ENCODE measurements at regions not wholly inside any gene's neighbourhood (a gene's known extent, or its start where the extent isn't known, plus 50 kb on each side); places are given as distances from the start of the nearest gene placed in this dataset.

- no peak for TF ChIP-seq EZH2phosphoT487 (IDR thresholded peaks at IDR 0.05; ENCODE audit: borderline replicate concordance, low read length)
- TF ChIP-seq CTCF (conservative IDR thresholded peaks at IDR 0.05; ENCODE audit: low read depth, low read length), result no peak
- TF ChIP-seq EZH2 (IDR thresholded peaks at IDR 0.05; ENCODE audit: low read length, unreplicated experiment), result no peak
- DNase-seq (no peak), ATAC-seq (no peak)
- H3K4me2 ChIP-seq (ENCODE audit: low read length), result no peak overlapping the region
- H4K20me1 ChIP-seq (ENCODE audit: low read length), result no peaks in the 10 kb centered on the region
- no peaks in the 10 kb centered on the region for H3K79me2 ChIP-seq (ENCODE audit: low read length)
- no peak overlapping the region for H2AFZ ChIP-seq (ENCODE audit: low read length)
- H3K36me3 ChIP-seq (ENCODE audit: low read depth, low read length), result no peaks in the 10 kb centered on the region
- no peaks in the 10 kb centered on the region for H3K4me1 ChIP-seq (ENCODE audit: insufficient read depth, low read length)
- H3K27me3 ChIP-seq (ENCODE audit: low read length), result no peaks in the 10 kb centered on the region
- H3K4me3 ChIP-seq (ENCODE audit: low read length), result no peak overlapping the region
- no peaks in the 10 kb centered on the region for H3F3A ChIP-seq (ENCODE audit: low read length, unreplicated experiment)
- H3K9me3 ChIP-seq (ENCODE audit: low read length), result no peaks in the 10 kb centered on the region
- ChIA-PET POLR2A (ENCODE audit: unreplicated experiment) (no interaction called here), CTCF (no interaction called here)
- H3K27ac ChIP-seq (ENCODE audit: low read length), result no peak overlapping the region
- intact Hi-C loops (cut with micrococcal nuclease), result no loop called here
- BruUV-seq (replicated peaks), result no TSS peak
- no peak overlapping the region for H3K9ac ChIP-seq (ENCODE audit: low read length)
- no peaks in the 10 kb centered on the region for H3K9me2 ChIP-seq (replicated peaks; ENCODE audit: low read length)
Observed at GRCh38 chr2:195466427-195466826, 190.6 kb upstream of the SLC39A10 start.

GRCh38 chr2:195461010-195461409 is 196.0 kb upstream of the SLC39A10 start:
- H3K27ac ChIP-seq (ENCODE audit: low read length), result no peak overlapping the region
- H3F3A ChIP-seq (ENCODE audit: low read length, unreplicated experiment), result no peaks in the 10 kb centered on the region
- no peak overlapping the region for H2AFZ ChIP-seq (ENCODE audit: low read length)
- no peaks in the 10 kb centered on the region for H3K9me3 ChIP-seq (ENCODE audit: low read length)
- ChIA-PET POLR2A (ENCODE audit: unreplicated experiment) (no interaction called here), CTCF (no interaction called here)
- H3K27me3 ChIP-seq (ENCODE audit: low read length), result no peaks in the 10 kb centered on the region
- no peaks in the 10 kb centered on the region for H3K79me2 ChIP-seq (ENCODE audit: low read length)
- no peaks in the 10 kb centered on the region for H3K9me2 ChIP-seq (replicated peaks; ENCODE audit: low read length)
- no peaks in the 10 kb centered on the region for H4K20me1 ChIP-seq (ENCODE audit: low read length)
- H3K9ac ChIP-seq (ENCODE audit: low read length), result no peak overlapping the region
- H3K4me3 ChIP-seq (ENCODE audit: low read length), result no peak overlapping the region
- BruUV-seq (replicated peaks), result no TSS peak
- intact Hi-C loops (cut with micrococcal nuclease), result no loop called here
- H3K4me1 ChIP-seq (ENCODE audit: insufficient read depth, low read length), result no peaks in the 10 kb centered on the region
- no peak overlapping the region for H3K4me2 ChIP-seq (ENCODE audit: low read length)
- no peak for ATAC-seq
- no peaks in the 10 kb centered on the region for H3K36me3 ChIP-seq (ENCODE audit: low read depth, low read length)
- TF ChIP-seq EZH2 (IDR thresholded peaks at IDR 0.05; ENCODE audit: low read length, unreplicated experiment), result no peak
- no peak for TF ChIP-seq EZH2phosphoT487 (IDR thresholded peaks at IDR 0.05; ENCODE audit: borderline replicate concordance, low read length)
- no peak for TF ChIP-seq CTCF (conservative IDR thresholded peaks at IDR 0.05; ENCODE audit: low read depth, low read length)
- DNase-seq, result no peak

- Histone ChIP-seq H3K36me3 (ENCODE audit: low read depth, low read length) (no peaks in the 10 kb centered on the region), H3F3A (ENCODE audit: low read length, unreplicated experiment) (no peaks in the 10 kb centered on the region), H3K27ac (ENCODE audit: low read length) (no peak overlapping the region), H3K4me2 (ENCODE audit: low read length) (no peak overlapping the region), H3K4me1 (ENCODE audit: insufficient read depth, low read length) (no peaks in the 10 kb centered on the region), H3K9me3 (ENCODE audit: low read length) (no peaks in the 10 kb centered on the region), H3K4me3 (ENCODE audit: low read length) (no peak overlapping the region), H3K27me3 (ENCODE audit: low read length) (no peaks in the 10 kb centered on the region), H3K9me2 (replicated peaks; ENCODE audit: low read length) (no peaks in the 10 kb centered on the region), H2AFZ (ENCODE audit: low read length) (no peak overlapping the region), H3K9ac (ENCODE audit: low read length) (no peak overlapping the region), H3K79me2 (ENCODE audit: low read length) (no peaks in the 10 kb centered on the region), H4K20me1 (ENCODE audit: low read length) (no peaks in the 10 kb centered on the region)
- DNase-seq (peak; percentile 30), ATAC-seq (no peak; the same call in 1 of the 2 replicates)
- no TSS peak for BruUV-seq (replicated peaks)
- POLR2A ChIA-PET (ENCODE audit: unreplicated experiment), result no interaction called here
- CTCF ChIA-PET, result no interaction called here
- no peak for TF ChIP-seq EZH2phosphoT487 (IDR thresholded peaks at IDR 0.05; ENCODE audit: borderline replicate concordance, low read length)
- no peak for TF ChIP-seq EZH2 (IDR thresholded peaks at IDR 0.05; ENCODE audit: low read length, unreplicated experiment)
- no peak for TF ChIP-seq CTCF (conservative IDR thresholded peaks at IDR 0.05; ENCODE audit: low read depth, low read length)
- intact Hi-C loops (cut with micrococcal nuclease), result no loop called here
Observed at GRCh38 chr2:195458936-195459335, 198.1 kb upstream of the SLC39A10 start.
